ENCODE measurements at regions not wholly inside any gene's neighbourhood (a gene's known extent, or its start where the extent isn't known, plus 50 kb on each side); places are given as distances from the start of the nearest gene placed in this dataset.

DNA sequence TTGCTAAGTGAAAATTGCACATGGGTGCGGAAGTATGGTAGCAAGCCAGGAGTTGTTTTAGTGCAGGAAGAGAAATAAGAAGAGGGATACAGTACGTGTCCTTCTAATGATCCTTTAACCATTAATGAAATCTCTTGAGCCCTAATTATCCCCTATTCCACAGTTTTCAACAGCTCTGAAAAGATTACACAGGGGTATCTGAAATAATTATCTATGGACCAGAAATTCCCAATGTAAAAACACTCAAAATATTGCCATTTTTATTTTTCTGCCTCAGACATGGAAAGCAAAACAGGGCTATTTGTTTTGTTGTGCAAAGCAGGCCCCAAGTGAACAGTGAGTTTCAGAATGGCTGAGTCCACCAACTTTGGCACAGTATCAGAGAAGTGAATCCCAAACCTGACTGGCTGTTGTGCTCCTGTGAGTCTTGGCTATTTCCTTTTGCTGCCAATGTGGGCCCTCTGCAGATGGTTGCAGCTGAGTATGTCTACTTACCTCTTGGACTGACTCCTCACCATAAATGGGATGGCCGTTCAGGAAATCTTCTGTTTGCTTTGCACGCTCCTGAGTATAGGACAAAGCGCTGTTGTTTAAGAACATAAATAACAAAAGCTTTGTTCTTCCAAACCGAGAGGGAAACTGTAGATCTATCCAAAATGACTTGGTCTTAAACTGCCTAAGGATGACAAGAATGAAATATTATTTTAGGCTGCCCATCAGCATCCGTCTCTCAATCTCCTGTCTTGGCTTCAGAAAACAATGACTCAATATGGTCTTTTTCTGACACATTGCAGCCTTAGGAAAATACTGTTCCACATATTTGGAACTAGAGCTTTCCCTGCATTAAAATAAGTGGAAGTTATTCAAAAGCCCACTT, 204.1 kb downstream of the DEPDC1B start (continued):
- TF ChIP-seq AKNA (CRISPR knock-in tag; IDR thresholded peaks at IDR 0.05; ENCODE audit: borderline replicate concordance) (no peak), ESRRA (CRISPR knock-in tag; IDR thresholded peaks at IDR 0.05; ENCODE audit: low read depth) (no peak), YY1 (IDR thresholded peaks at IDR 0.05; ENCODE audit: insufficient read depth, insufficient replicate concordance, low read depth, low read length) (peak; percentile 16), MED1 (CRISPR knock-in tag; IDR thresholded peaks at IDR 0.05) (peak; percentile 57; the same call in 1 of the 2 replicates), ZNF431 (CRISPR knock-in tag; IDR thresholded peaks at IDR 0.05; ENCODE audit: borderline replicate concordance, low read depth) (no peak), ZNF510 (CRISPR knock-in tag; IDR thresholded peaks at IDR 0.05; ENCODE audit: low read depth) (0 out of 2 replicates have a peak, but pooled peaks have one; percentile 69)
- TF ChIP-seq, protein P1, sequence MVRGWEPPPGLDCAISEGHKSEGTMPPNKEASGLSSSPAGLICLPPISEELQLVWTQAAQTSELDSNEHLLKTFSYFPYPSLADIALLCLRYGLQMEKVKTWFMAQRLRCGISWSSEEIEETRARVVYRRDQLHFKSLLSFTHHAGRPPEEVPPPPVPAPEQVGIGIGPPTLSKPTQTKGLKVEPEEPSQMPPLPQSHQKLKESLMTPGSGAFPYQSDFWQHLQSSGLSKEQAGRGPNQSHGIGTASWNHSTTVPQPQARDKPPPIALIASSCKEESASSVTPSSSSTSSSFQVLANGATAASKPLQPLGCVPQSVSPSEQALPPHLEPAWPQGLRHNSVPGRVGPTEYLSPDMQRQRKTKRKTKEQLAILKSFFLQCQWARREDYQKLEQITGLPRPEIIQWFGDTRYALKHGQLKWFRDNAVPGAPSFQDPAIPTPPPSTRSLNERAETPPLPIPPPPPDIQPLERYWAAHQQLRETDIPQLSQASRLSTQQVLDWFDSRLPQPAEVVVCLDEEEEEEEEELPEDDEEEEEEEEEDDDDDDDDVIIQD (CRISPR knock-in tag; IDR thresholded peaks at IDR 0.05; ENCODE audit: low read depth) = peak; percentile 20; the same call in 1 of the 2 replicates
